ENCODE measurements at regions not wholly inside any gene's neighbourhood (a gene's known extent, or its start where the extent isn't known, plus 50 kb on each side); places are given as distances from the start of the nearest gene placed in this dataset.

- peaks cover 7% of the 10 kb centered on the region for H3K4me1 Mint-ChIP-seq (ENCODE audit: low read depth, unreplicated experiment)
- no peak for DNase-seq
These were observed 252.9 kb downstream of the UACA start for GRCh38 chr15:70510433-70510832.

GRCh38 chr15:70509731-70510143 is 253.6 kb downstream of the UACA start:
- Mint-ChIP-seq H3K4me1 (ENCODE audit: low read depth, unreplicated experiment) (peaks cover 10% of the 10 kb centered on the region), H3K4me3 (ENCODE audit: unreplicated experiment) (no peak overlapping the region), H3K36me3 (ENCODE audit: unreplicated experiment) (peaks cover 17% of the 10 kb centered on the region), H3K27ac (ENCODE audit: unreplicated experiment) (no peak overlapping the region), H3K9me3 (ENCODE audit: unreplicated experiment) (peaks cover 7% of the 10 kb centered on the region), H3K27me3 (ENCODE audit: unreplicated experiment) (peaks cover 4% of the 10 kb centered on the region)
- TF ChIP-seq CTCF (IDR thresholded peaks at IDR 0.05; ENCODE audit: partially characterized antibody, unreplicated experiment): no peak
- DNase-seq: no peak

More at GRCh38 chr15:70510433-70510832, 252.9 kb downstream of the UACA start:
- Mint-ChIP-seq H3K27ac (ENCODE audit: unreplicated experiment) (no peak overlapping the region), H3K9me3 (ENCODE audit: unreplicated experiment) (peaks cover 8% of the 10 kb centered on the region), H3K27me3 (ENCODE audit: unreplicated experiment) (peaks cover 4% of the 10 kb centered on the region), H3K4me3 (ENCODE audit: unreplicated experiment) (no peak overlapping the region), H3K36me3 (ENCODE audit: unreplicated experiment) (peaks cover 17% of the 10 kb centered on the region)
- no peak for TF ChIP-seq CTCF (IDR thresholded peaks at IDR 0.05; ENCODE audit: partially characterized antibody, unreplicated experiment)

GRCh38 chr15:70509282-70509662 is 254.1 kb downstream of the UACA start:
- Mint-ChIP-seq H3K9me3 (ENCODE audit: unreplicated experiment) (peaks cover 7% of the 10 kb centered on the region), H3K27ac (ENCODE audit: unreplicated experiment) (no peak overlapping the region)

GRCh38 chr15:70508561-70509281 is 254.6 kb downstream of the UACA start:
- H3K27me3 Mint-ChIP-seq (ENCODE audit: unreplicated experiment): peaks cover 2% of the 10 kb centered on the region
- no peak overlapping the region for H3K27ac Mint-ChIP-seq (ENCODE audit: unreplicated experiment)
- DNase-seq: no peak

More at GRCh38 chr15:70509282-70509662, 254.1 kb downstream of the UACA start:
- TF ChIP-seq CTCF (IDR thresholded peaks at IDR 0.05; ENCODE audit: partially characterized antibody, unreplicated experiment): no peak
- H3K4me1 Mint-ChIP-seq (ENCODE audit: low read depth, unreplicated experiment): peaks cover 12% of the 10 kb centered on the region
- H3K27me3 Mint-ChIP-seq (ENCODE audit: unreplicated experiment): peaks cover 4% of the 10 kb centered on the region
- no peak overlapping the region for H3K4me3 Mint-ChIP-seq (ENCODE audit: unreplicated experiment)
- DNase-seq: no peak
- H3K36me3 Mint-ChIP-seq (ENCODE audit: unreplicated experiment): peaks cover 17% of the 10 kb centered on the region

More at GRCh38 chr15:70508561-70509281, 254.6 kb downstream of the UACA start:
- Mint-ChIP-seq H3K4me1 (ENCODE audit: low read depth, unreplicated experiment) (peaks cover 10% of the 10 kb centered on the region), H3K36me3 (ENCODE audit: unreplicated experiment) (peaks cover 17% of the 10 kb centered on the region), H3K4me3 (ENCODE audit: unreplicated experiment) (no peak overlapping the region), H3K9me3 (ENCODE audit: unreplicated experiment) (peaks cover 7% of the 10 kb centered on the region)
- TF ChIP-seq CTCF (IDR thresholded peaks at IDR 0.05; ENCODE audit: partially characterized antibody, unreplicated experiment): no peak
